A549 (cell line): ENCODE measurements at regions not wholly inside any gene's neighbourhood (a gene's known extent, or its start where the extent isn't known, plus 50 kb on each side); places are given as distances from the start of the nearest gene placed in this dataset.
A peak's percentile ranks its signal among the peaks of the same experiment; 100 is the strongest.

ENCODE experiments used
- ATAC-seq, 2 experiments: fragments of 200-7000 bp in 1 of 2; fragments of >200 bp in 1 of 2; cut with Nextera tagmentation in 1 of 2; cut with Tn5 transposase in 1 of 2; 3 replicates each; pipeline versions ENCODE4 v1.8.0 to v1.9.1; 2018 to 2020; ENCODE audit warnings: mild to moderate bottlenecking in 1 of 2, moderate library complexity in 1 of 2
- CTCF ChIA-PET: fragments of 300-600 bp; sonication (Branson Sonifier 250); formaldehyde crosslinking; extraction: SDS; loops from one replicate; lab custom pipeline; 2021; ENCODE audit warnings: antibody characterized with exemption, inconsistent platforms; lab: Yijun Ruan, JAX
- POLR2A ChIA-PET: fragments of 350-600 bp; formaldehyde crosslinking; extraction: SDS; loops from one replicate; lab custom pipeline; 2021; ENCODE audit warnings: antibody characterized with exemption, inconsistent platforms; lab: Yijun Ruan, JAX
- DNase-seq, 2 experiments: peaks; one replicate each; pipeline versions ENCODE4 v3.0.0 to v3.0.0-alpha.2; 2011 to 2016; ENCODE audit warnings: low read depth in 1 of 2, low spot score in 1 of 2
- FAIRE-seq: peaks from 2 replicates; lab custom pipeline; 2011; peaks lifted over from hg19 to GRCh38; lab: Jason Lieb, UNC
- H3K27ac ChIP-seq, 2 experiments: fragments of >200 bp; sonication (Bioruptor Twin); formaldehyde crosslinking; 3 replicates each; pipeline ENCODE4 v1.5.1; 2016 to 2017
- H3K4me1 ChIP-seq: fragments of >200 bp; sonication (Bioruptor Twin); formaldehyde crosslinking; 3 replicates; pipeline ENCODE4 v1.6.1; 2016
- H3K4me2 ChIP-seq: fragments of >200 bp; sonication (Bioruptor Twin); formaldehyde crosslinking; 3 replicates; pipeline ENCODE4 v1.6.1; 2016
- H3K4me3 ChIP-seq: fragments of >200 bp; sonication (Bioruptor Twin); formaldehyde crosslinking; 3 replicates; pipeline ENCODE4 v1.5.1; 2016
- H3K9me3 ChIP-seq: fragments of >200 bp; sonication (Bioruptor Twin); formaldehyde crosslinking; 3 replicates; pipeline ENCODE4 v1.6.1; 2016
- BHLHE40 ChIP-seq: IDR thresholded peaks from 2 replicates; pipeline ENCODE4 v1.6.1; 2012; ENCODE audit warnings: low read depth, low read length, inconsistent platforms
- CBX8 ChIP-seq: fragments of 200-600 bp; sonication (generic); IDR thresholded peaks from 2 replicates; pipeline ENCODE4 v1.6.1; 2016
- CEBPB ChIP-seq, 2 experiments: fragments of >200 bp in 1 of 2; sonication (Bioruptor Twin) in 1 of 2; formaldehyde crosslinking in 1 of 2; IDR thresholded peaks; 2 replicates each; pipeline ENCODE4 v1.6.1; 2012 to 2016
- CHD2 ChIP-seq: fragments of 150-350 bp; IDR thresholded peaks from 2 replicates; pipeline ENCODE4 v1.6.1; 2014; ENCODE audit warnings: low read length; ENCODE audit not compliant: partially characterized antibody
- CTCF ChIP-seq: fragments of >200 bp; sonication (Bioruptor Twin); formaldehyde crosslinking; IDR thresholded peaks from 3 replicates; pipeline ENCODE4 v1.5.1; 2016
- EHMT2 ChIP-seq: fragments of 200-600 bp; sonication (generic); IDR thresholded peaks from 2 replicates; pipeline ENCODE4 v1.6.1; 2016; ENCODE audit warnings: antibody characterized with exemption, low read depth, mild to moderate bottlenecking, moderate library complexity
- FOSL2 ChIP-seq, 2 experiments: fragments of 450-650 bp in 1 of 2; fragments of >200 bp in 1 of 2; sonication (Bioruptor Twin) in 1 of 2; formaldehyde crosslinking; IDR thresholded peaks; 2 replicates each; pipeline versions ENCODE4 v1.5.0 to v1.6.1; 2016 to 2020; ENCODE audit warnings: mild to moderate bottlenecking in 1 of 2, moderate library complexity in 1 of 2
- FOXS1 ChIP-seq: fragments of 250-450 bp; sonication (Bioruptor Pico); IDR thresholded peaks from 2 replicates; pipeline ENCODE4 v1.5.0; 2020; ENCODE audit warnings: mild to moderate bottlenecking, moderate library complexity
- JUN ChIP-seq, 2 experiments: fragments of >200 bp; sonication (Bioruptor Twin); formaldehyde crosslinking; IDR thresholded peaks; 2 replicates in 1 of 2; 3 replicates in 1 of 2; pipeline ENCODE4 v1.6.1; 2016 to 2017
- KDM1A ChIP-seq: fragments of 200-600 bp; sonication (generic); IDR thresholded peaks from 2 replicates; pipeline ENCODE4 v1.6.1; 2016; ENCODE audit warnings: low read depth, mild to moderate bottlenecking
- MAFK ChIP-seq: fragments of 450-650 bp; IDR thresholded peaks from 2 replicates; pipeline ENCODE4 v1.6.1; 2014; ENCODE audit not compliant: partially characterized antibody
- MAZ ChIP-seq: fragments of 150-350 bp; IDR thresholded peaks from 2 replicates; pipeline ENCODE4 v1.6.1; 2014; ENCODE audit warnings: antibody characterized with exemption, low read depth, low read length, borderline replicate concordance
- MYC ChIP-seq: IDR thresholded peaks from 2 replicates; pipeline ENCODE4 v1.6.1; 2012; ENCODE audit warnings: mild to moderate bottlenecking, inconsistent platforms, low read length, improper control_type of control experiment, borderline replicate concordance
- NFE2L2 ChIP-seq: fragments of 150-350 bp; conservative IDR thresholded peaks from 2 replicates; pipeline ENCODE4 v1.6.1; 2014; ENCODE audit warnings: low read length
- PHF8 ChIP-seq: fragments of 200-600 bp; sonication (generic); IDR thresholded peaks from 2 replicates; pipeline ENCODE4 v1.6.1; 2016; ENCODE audit warnings: low read depth, mild to moderate bottlenecking, antibody characterized with exemption, moderate library complexity, borderline replicate concordance
- POLR2AphosphoS2 ChIP-seq: conservative IDR thresholded peaks from 2 replicates; pipeline ENCODE4 v1.6.1; 2012; ENCODE audit warnings: low read length, improper control_type of control experiment, inconsistent platforms
- RARB ChIP-seq: fragments of 250-450 bp; sonication (Bioruptor Pico); IDR thresholded peaks from 2 replicates; pipeline ENCODE4 v1.8.0; 2021; ENCODE audit warnings: mild to moderate bottlenecking, moderate library complexity
- RCOR1 ChIP-seq: fragments of 150-350 bp; IDR thresholded peaks from 2 replicates; pipeline ENCODE4 v1.6.1; 2014; ENCODE audit warnings: antibody characterized with exemption, low read length, low read depth
- RNF2 ChIP-seq: fragments of 200-600 bp; sonication (generic); IDR thresholded peaks from 2 replicates; pipeline ENCODE4 v1.6.1; 2016; ENCODE audit warnings: low read depth, mild to moderate bottlenecking, antibody characterized with exemption, moderate library complexity, borderline replicate concordance
- SMC3 ChIP-seq: fragments of >200 bp; sonication (Bioruptor Twin); formaldehyde crosslinking; IDR thresholded peaks from 3 replicates; pipeline ENCODE4 v1.6.1; 2018; ENCODE audit warnings: inconsistent platforms
- SREBF2 ChIP-seq: fragments of 450-650 bp; IDR thresholded peaks from 2 replicates; pipeline ENCODE4 v1.6.1; 2014; ENCODE audit warnings: mild to moderate bottlenecking, moderate library complexity
- TP53 ChIP-seq: fragments of 250-450 bp; sonication (Bioruptor Pico); IDR thresholded peaks from 2 replicates; pipeline ENCODE4 v1.5.0; 2021; ENCODE audit warnings: mild to moderate bottlenecking, moderate library complexity
- ZC3H11A ChIP-seq: fragments of 450-650 bp; IDR thresholded peaks from 2 replicates; pipeline ENCODE4 v1.6.1; 2014; ENCODE audit warnings: antibody characterized with exemption, mild to moderate bottlenecking
- ZFP36 ChIP-seq: fragments of 450-650 bp; IDR thresholded peaks from 2 replicates; pipeline ENCODE4 v1.6.1; 2014; ENCODE audit warnings: borderline replicate concordance; ENCODE audit not compliant: partially characterized antibody
- ZNF302 ChIP-seq: fragments of 250-450 bp; sonication (Bioruptor Pico); IDR thresholded peaks from 2 replicates; pipeline ENCODE4 v1.9.0; 2021; ENCODE audit warnings: inconsistent platforms, mild to moderate bottlenecking, moderate library complexity
- WGBS: methylation state at CpG from one replicate; pipeline ENCODE4 v1.1.6; 2017; ENCODE audit errors: missing lambda C conversion rate; 5-methylcytosine and 5-hydroxymethylcytosine counted together
- TF ChIP-seq, protein P1 (sequence below): IDR thresholded peaks from 2 replicates; pipeline ENCODE4 v1.6.1; 2012; ENCODE audit warnings: low read depth, borderline replicate concordance
- TF ChIP-seq, protein P2 (sequence below): fragments of 250-450 bp; sonication (Bioruptor Pico); IDR thresholded peaks from 2 replicates; pipeline ENCODE4 v1.5.0; 2021; ENCODE audit warnings: mild to moderate bottlenecking, moderate library complexity, borderline replicate concordance
- TF ChIP-seq, protein P3 (sequence below): fragments of >200 bp; sonication (Bioruptor Twin); formaldehyde crosslinking; IDR thresholded peaks from 3 replicates; pipeline ENCODE4 v1.6.1; 2016

GRCh38 chr3:76685858-76686257, 354.0 kb upstream of the ROBO2 start:
- no peak overlapping the region for H3K4me2 ChIP-seq
- TF ChIP-seq SREBF2: no peak
- TF ChIP-seq EHMT2: no peak
- no peak for TF ChIP-seq RARB (CRISPR knock-in tag)
- no peak for TF ChIP-seq RCOR1
- no peak for TF ChIP-seq JUN (IDR thresholded peaks at IDR 0.05)
- no peak for TF ChIP-seq ZNF302
- no peak for TF ChIP-seq NFE2L2
- TF ChIP-seq, protein P1, sequence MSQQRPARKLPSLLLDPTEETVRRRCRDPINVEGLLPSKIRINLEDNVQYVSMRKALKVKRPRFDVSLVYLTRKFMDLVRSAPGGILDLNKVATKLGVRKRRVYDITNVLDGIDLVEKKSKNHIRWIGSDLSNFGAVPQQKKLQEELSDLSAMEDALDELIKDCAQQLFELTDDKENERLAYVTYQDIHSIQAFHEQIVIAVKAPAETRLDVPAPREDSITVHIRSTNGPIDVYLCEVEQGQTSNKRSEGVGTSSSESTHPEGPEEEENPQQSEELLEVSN: no peak
- no peak for TF ChIP-seq FOXS1 (CRISPR knock-in tag)
- TF ChIP-seq MYC: no peak
- no peak for TF ChIP-seq MAZ
- H3K9me3 ChIP-seq: no peaks in the 10 kb centered on the region; the same call in 2 of the 3 replicates
- no peak overlapping the region for H3K27ac ChIP-seq
- FAIRE-seq (no peak), DNase-seq (peak in 1 of 2 experiments; percentile 4), ATAC-seq (no peak)
- H3K4me1 ChIP-seq: no peaks in the 10 kb centered on the region
- H3K4me3 ChIP-seq: no peak overlapping the region
- CTCF ChIA-PET: interaction anchor here (1.1 kb wide), 1 partner anchor 11 kb away, joined by 4 read pairs; no protein-coding TSS in a partner anchor
- POLR2A ChIA-PET: no interaction called here
- WGBS: 7% methylated on average over 5 of the region's 5 CpGs

- no peak for TF ChIP-seq POLR2AphosphoS2
- TF ChIP-seq, protein P2, sequence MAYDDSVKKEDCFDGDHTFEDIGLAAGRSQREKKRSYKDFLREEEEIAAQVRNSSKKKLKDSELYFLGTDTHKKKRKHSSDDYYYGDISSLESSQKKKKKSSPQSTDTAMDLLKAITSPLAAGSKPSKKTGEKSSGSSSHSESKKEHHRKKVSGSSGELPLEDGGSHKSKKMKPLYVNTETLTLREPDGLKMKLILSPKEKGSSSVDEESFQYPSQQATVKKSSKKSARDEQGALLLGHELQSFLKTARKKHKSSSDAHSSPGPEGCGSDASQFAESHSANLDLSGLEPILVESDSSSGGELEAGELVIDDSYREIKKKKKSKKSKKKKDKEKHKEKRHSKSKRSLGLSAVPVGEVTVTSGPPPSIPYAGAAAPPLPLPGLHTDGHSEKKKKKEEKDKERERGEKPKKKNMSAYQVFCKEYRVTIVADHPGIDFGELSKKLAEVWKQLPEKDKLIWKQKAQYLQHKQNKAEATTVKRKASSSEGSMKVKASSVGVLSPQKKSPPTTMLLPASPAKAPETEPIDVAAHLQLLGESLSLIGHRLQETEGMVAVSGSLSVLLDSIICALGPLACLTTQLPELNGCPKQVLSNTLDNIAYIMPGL: no peak
- no peak for TF ChIP-seq TP53
- no peak for TF ChIP-seq ZFP36
- no peak for TF ChIP-seq MAFK
- TF ChIP-seq PHF8: no peak
- no peak for TF ChIP-seq BHLHE40
- TF ChIP-seq CBX8: no peak
- no peak for TF ChIP-seq KDM1A
- no peak for TF ChIP-seq CHD2
- no peak for TF ChIP-seq CTCF
- no peak for TF ChIP-seq NFE2L2
- no peak for TF ChIP-seq EHMT2
- no peak for TF ChIP-seq RNF2
- TF ChIP-seq SMC3: no peak
- no peak for TF ChIP-seq ZC3H11A
- TF ChIP-seq CEBPB (IDR thresholded peaks at IDR 0.05): no peak
- TF ChIP-seq, protein P3, sequence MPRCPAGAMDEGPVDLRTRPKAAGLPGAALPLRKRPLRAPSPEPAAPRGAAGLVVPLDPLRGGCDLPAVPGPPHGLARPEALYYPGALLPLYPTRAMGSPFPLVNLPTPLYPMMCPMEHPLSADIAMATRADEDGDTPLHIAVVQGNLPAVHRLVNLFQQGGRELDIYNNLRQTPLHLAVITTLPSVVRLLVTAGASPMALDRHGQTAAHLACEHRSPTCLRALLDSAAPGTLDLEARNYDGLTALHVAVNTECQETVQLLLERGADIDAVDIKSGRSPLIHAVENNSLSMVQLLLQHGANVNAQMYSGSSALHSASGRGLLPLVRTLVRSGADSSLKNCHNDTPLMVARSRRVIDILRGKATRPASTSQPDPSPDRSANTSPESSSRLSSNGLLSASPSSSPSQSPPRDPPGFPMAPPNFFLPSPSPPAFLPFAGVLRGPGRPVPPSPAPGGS: no peak
- TF ChIP-seq FOSL2 (IDR thresholded peaks at IDR 0.05): no peak
- TF ChIP-seq FOSL2 (CRISPR knock-in tag; IDR thresholded peaks at IDR 0.05): no peak
- TF ChIP-seq, all 56 proteins: peak for 0
- Histone ChIP-seq H3K4me3 (no peak overlapping the region), H3K4me1 (no peaks in the 10 kb centered on the region), H3K4me2 (no peak overlapping the region), H3K9me3 (no peaks in the 10 kb centered on the region; the same call in 2 of the 3 replicates), H3K27ac (no peak overlapping the region)
- CTCF ChIA-PET: interaction anchor here (1.1 kb wide), 1 partner anchor 10 kb away, joined by 4 read pairs; no protein-coding TSS in a partner anchor
- POLR2A ChIA-PET: no interaction called here
- 63% methylated on average over 3 of the region's 3 CpGs for WGBS
- no peak for ATAC-seq
- no peak for DNase-seq
- no peak for FAIRE-seq
Measured at GRCh38 chr3:76687019-76687418, 352.9 kb upstream of the ROBO2 start.
